ENCODE measurements at regions not wholly inside any gene's neighbourhood (a gene's known extent, or its start where the extent isn't known, plus 50 kb on each side); places are given as distances from the start of the nearest gene placed in this dataset.
A peak's percentile ranks its signal among the peaks of the same experiment; 100 is the strongest.
"Not testable (repeated sequence)": the region's sequence is repeated elsewhere in the genome, so short reads cannot be mapped to it uniquely, and the experiment has no call there.

DNA sequence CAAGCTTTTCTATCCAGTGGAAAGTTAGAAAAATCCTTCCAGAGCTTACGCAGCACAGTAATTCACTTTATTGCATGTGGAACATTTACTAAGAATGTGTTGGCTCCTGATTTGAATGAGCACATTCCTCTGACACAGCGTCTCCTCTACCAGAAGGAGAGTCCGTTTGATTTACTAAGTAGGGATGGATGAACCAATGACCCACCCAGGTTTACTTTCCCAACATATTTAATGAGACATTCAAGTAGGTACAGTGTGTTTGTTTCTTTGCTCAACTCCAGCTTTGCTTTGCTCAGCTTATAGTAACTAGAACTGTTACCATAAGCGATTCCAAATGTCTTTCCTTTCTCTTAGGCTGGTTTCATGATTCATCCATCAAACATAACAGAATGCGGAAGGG, 161.7 kb downstream of the SMARCA1 start:
- TF ChIP-seq POLR2A (IDR thresholded peaks at IDR 0.05; ENCODE audit: low read length) (no peak), GATA1 (IDR thresholded peaks at IDR 0.05; ENCODE audit: low read depth, low read length) (no peak)
- DNase-seq: no peak

- peak; percentile 37 to 55 for DNase-seq
- TF ChIP-seq POLR2A (IDR thresholded peaks at IDR 0.05; ENCODE audit: low read length): no peak
- no peak for TF ChIP-seq GATA1 (IDR thresholded peaks at IDR 0.05; ENCODE audit: low read depth, low read length)
Measured at GRCh38 chrX:129360175-129360574, 163.1 kb downstream of the SMARCA1 start.

DNA sequence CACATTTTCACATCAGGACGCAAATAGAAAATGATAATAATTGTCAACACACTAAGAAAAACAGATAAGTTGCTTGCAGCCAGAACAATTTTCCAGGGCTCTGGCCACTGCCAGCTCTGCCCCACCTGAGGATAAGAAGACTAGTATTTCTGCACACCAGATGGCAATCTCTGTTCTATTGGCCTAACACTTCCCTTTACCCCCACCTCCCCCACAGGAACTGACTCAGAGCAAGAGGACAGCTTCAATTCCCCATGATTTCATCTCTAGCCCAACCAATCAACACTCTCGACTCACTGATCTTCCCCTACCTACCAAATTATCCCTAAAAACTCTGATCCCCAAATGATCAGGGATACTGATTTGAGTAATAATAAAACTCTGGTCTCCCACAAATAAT, 164.0 kb downstream of the SMARCA1 start:
- TF ChIP-seq POLR2A (IDR thresholded peaks at IDR 0.05; ENCODE audit: low read length) (no peak), GATA1 (IDR thresholded peaks at IDR 0.05; ENCODE audit: low read depth, low read length) (no peak)
- DNase-seq: no peak

GRCh38 chrX:129357428-129357827, 165.9 kb downstream of the SMARCA1 start:
- DNase-seq: not testable (repeated sequence)

- no peak for DNase-seq
Measured at GRCh38 chrX:129347291-129347690, 176.0 kb downstream of the SMARCA1 start.

DNA sequence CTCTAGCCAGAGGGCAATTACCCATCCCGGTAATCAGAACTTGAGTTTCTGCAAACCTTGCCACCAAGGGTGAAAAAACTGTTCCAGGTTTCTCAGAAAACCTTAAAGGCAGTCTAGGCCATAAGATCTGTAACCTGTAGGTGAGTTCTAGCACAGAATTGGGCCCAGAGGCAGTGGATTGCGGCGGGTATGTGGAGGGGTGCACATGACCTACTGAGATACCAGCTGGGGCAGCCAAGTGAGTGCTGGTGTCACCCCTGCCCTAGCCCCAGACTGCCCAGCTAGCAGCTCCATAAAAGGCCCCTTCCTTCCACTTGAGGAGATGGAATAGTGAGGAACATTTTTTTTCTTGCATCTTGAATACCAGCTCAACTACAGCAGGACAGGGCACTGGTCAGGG, 176.7 kb downstream of the SMARCA1 start:
- TF ChIP-seq POLR2A (IDR thresholded peaks at IDR 0.05; ENCODE audit: low read length): no peak
- no peak for TF ChIP-seq GATA1 (IDR thresholded peaks at IDR 0.05; ENCODE audit: low read depth, low read length)
- no peak for DNase-seq

More at GRCh38 chrX:129347291-129347690, 176.0 kb downstream of the SMARCA1 start:
- TF ChIP-seq POLR2A (IDR thresholded peaks at IDR 0.05; ENCODE audit: low read length) (no peak), GATA1 (IDR thresholded peaks at IDR 0.05; ENCODE audit: low read depth, low read length) (no peak)

GRCh38 chrX:129337264-129337663, 186.0 kb downstream of the SMARCA1 start:
- not testable (repeated sequence) for DNase-seq

DNA sequence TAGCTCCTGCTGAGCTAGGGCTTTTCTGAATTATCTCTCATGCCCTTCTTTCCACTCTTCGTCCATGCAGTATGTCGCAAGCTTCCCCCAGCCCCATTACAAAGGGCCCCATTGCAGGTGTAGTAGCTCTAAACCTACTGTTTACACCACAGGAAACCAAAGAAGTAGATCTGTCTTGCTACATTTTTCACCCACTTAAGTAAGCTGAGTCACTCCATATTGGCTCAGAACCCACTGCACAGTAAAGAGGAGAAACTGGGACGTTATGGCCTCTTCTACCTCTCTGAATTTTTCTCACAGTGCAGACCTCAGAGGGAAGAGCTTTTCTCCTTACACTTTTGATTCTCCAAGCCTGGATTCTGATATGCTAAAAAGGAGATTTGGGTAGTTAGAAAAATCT, 200.2 kb downstream of the SMARCA1 start:
- no peak for TF ChIP-seq POLR2A (IDR thresholded peaks at IDR 0.05; ENCODE audit: low read length)
- no peak for TF ChIP-seq GATA1 (IDR thresholded peaks at IDR 0.05; ENCODE audit: low read depth, low read length)
- no peak for DNase-seq

DNA sequence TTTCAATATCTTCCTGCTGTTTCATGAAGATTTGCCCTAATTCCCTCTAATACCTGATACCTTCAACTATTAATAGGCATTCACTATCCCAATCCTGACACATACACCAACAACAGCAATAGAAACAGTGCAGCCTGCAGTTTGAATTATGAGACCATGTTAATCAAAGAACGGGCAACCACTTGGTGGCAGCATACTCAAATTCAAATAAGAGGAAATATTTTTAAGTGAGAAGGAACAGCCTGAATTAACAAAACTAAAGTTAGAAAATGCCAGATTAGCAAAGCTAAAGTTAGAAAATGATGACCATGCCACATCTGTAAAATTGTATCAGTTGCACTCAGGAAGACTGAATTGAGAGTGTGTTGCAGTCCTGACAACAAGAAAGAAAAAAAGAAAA, 204.9 kb downstream of the SMARCA1 start:
- peak in 1 of 2 experiments; percentile 0 for DNase-seq

DNA sequence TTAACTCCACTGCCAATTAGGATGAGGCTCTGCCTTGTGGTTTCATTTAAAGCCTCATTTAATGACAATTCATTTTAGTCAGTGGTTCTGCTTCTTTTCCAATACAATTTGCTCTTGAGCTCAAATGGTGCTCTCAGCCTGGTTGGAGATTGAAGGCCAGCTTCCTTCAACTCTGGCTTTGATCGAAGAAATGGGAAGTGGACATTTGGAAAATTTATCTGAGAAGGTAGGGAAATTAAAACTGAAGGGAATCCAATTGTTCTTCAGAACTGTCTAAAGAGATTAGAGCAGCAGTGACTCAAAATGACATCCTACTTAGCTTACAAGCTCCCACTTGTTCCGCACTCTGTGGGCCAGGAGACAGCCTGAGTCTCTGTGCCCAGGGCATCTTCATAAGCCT, 206.8 kb downstream of the SMARCA1 start:
- DNase-seq: no peak
- TF ChIP-seq GATA1 (IDR thresholded peaks at IDR 0.05; ENCODE audit: low read depth, low read length) (no peak), POLR2A (IDR thresholded peaks at IDR 0.05; ENCODE audit: low read length) (no peak)

More for the DNA sequence above, 204.9 kb downstream of the SMARCA1 start:
- TF ChIP-seq GATA1 (IDR thresholded peaks at IDR 0.05; ENCODE audit: low read depth, low read length) (no peak), POLR2A (IDR thresholded peaks at IDR 0.05; ENCODE audit: low read length) (no peak)

DNA sequence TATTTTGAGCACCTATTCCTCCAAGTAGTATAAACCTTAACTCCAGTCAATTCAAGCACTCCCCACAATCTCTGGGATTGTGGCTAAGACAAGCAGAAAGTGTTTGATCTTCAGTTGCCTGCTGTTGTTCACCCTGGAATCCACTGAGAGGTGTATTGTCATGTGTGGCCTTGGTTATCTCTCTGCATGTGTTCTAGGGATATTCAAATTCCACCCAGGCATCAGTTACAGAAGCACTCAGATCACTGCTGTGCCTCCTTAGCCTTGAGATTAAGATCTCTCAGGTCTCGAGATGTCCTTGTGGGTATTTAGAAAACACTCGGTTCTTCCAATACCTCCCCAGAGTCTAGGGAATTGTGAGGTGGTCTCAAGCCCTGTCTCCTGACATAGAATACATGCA, 213.3 kb downstream of the SMARCA1 start:
- no peak for TF ChIP-seq GATA1 (IDR thresholded peaks at IDR 0.05; ENCODE audit: low read depth, low read length)
- no peak for TF ChIP-seq POLR2A (IDR thresholded peaks at IDR 0.05; ENCODE audit: low read length)
- no peak for DNase-seq

DNA sequence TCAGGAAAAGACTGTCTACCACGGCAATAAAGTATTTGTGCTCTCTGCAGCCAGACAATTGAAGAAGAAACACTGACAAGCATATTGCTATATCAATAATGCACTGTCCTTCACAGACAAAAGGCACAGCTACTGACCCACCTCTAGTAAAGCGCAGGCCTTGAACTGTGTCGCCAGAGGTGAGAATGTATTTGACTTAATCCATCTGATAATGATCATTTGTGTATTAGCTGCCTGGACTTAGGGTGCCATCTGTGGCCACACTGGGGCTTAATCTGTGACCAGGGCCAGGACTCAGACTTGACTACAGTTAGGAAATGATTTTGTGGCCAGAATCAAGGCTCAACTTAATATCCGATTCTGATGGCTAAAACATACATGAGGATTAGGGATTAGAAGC, 260.4 kb downstream of the SMARCA1 start:
- no peak for DNase-seq
- TF ChIP-seq POLR2A (IDR thresholded peaks at IDR 0.05; ENCODE audit: low read length) (no peak), GATA1 (IDR thresholded peaks at IDR 0.05; ENCODE audit: low read depth, low read length) (no peak)

DNA sequence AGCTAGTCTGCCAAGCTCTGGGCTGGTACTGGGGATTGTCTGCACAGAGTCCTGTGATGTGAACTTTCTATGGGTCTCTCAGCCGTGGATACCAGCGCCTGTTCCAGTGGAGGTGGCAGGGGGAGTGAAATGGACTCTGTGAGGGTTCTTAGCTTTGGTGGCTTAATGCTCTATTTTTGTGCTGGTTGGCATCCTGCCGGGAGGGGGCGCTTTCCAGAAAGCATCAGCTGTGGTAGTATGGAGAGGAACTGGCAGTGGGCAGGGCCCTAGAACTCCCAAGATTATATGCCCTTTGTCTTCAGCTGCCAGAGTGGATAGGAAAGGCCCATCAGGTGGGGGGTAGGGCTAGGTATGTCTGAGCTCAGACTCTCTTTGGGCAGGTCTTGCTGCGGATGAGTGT, 267.8 kb downstream of the SMARCA1 start:
- DNase-seq: not testable (repeated sequence)

DNA sequence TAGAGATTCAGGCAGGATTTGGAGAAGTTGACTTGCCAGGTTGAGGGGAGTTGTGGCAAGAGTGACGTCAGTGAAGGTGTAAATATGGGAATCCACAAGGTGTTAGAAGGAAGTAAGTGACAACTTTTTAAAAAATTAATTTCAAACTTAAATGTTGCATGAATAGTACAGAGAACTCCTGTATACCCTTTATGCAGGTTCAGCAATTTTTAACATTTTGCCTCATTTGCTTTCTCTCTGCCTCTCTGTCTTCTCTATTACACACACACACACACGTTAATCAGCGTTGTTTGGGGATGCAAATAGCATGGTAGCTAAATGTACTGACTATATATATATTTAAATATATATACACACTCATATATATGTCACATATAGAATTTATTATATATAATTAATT, 273.7 kb downstream of the SMARCA1 start:
- DNase-seq: no peak
- no peak for TF ChIP-seq POLR2A (IDR thresholded peaks at IDR 0.05; ENCODE audit: low read length)
- TF ChIP-seq GATA1 (IDR thresholded peaks at IDR 0.05; ENCODE audit: low read depth, low read length): no peak

DNA sequence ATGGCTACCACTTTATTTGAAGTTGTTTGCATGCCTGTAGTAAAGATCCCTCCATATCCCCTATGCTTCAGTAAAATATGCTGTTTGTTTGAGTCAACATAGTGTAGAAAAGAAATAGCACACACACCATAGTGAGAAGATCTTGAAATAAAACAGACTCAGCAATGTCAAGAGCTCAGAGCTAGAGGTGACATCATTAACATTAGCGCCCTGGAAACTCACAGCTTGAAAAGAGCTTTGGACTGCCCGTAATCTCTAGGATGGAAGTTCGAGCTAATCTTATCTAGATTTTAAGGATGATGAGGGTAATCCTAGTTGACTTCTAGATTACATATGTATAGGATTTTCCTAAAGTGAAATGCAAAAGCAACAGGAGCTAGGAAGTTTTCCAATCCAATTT, 275.6 kb downstream of the SMARCA1 start:
- no peak for DNase-seq
- TF ChIP-seq POLR2A (IDR thresholded peaks at IDR 0.05; ENCODE audit: low read length): no peak
- no peak for TF ChIP-seq GATA1 (IDR thresholded peaks at IDR 0.05; ENCODE audit: low read depth, low read length)

DNA sequence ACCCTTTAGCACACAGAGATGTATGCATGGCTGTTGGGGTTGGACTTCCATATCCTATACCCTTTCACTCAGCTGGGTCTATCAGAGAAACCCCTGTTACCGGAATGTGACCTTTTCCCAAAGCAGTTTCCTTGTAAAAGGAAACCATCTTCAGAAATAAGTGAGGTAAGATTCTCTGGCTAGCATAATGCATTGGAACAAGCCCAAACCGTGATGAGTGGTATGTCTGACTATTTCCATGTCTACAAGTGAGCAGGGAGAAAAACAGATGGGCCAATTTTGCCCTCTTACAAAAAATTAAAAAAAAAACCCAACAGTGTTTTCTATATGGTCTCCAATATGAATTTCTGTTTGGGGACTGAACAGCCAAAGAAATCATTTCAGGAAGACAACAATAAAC, 283.9 kb downstream of the SMARCA1 start:
- DNase-seq: no peak
- TF ChIP-seq POLR2A (IDR thresholded peaks at IDR 0.05; ENCODE audit: low read length): no peak
- no peak for TF ChIP-seq GATA1 (IDR thresholded peaks at IDR 0.05; ENCODE audit: low read depth, low read length)
